SK-N-DZ (cell line): ENCODE measurements at regions not wholly inside any gene's neighbourhood (a gene's known extent, or its start where the extent isn't known, plus 50 kb on each side); places are given as distances from the start of the nearest gene placed in this dataset.

Experiments used
- DNase-seq: peaks from one replicate; pipeline ENCODE4 v3.0.0-alpha.2; 2015; ENCODE audit warnings: low spot score

DNA sequence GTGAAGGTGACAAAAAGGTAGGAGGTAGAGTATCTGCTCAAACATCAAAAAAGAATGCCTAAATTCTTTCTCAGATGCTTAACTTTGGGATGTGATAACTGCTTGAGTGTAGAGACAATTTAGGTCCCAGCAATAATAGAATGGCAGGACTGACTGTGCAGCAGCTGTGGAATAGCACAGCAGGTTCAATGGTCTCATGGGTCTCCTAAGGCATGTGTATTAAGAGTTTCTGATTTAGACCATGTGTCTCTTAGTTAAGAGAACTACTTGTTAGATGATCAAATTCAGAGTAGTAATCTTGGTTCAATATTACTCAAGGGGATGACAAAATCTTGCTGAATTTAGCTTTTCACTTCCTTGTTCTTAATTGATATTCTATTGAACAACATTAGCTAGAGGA lies 72.0 kb downstream of the ALX1 start:
- no peak for DNase-seq

GRCh38 chr12:85356596-85357385 lies 76.8 kb downstream of the ALX1 start:
- no peak for DNase-seq

DNA sequence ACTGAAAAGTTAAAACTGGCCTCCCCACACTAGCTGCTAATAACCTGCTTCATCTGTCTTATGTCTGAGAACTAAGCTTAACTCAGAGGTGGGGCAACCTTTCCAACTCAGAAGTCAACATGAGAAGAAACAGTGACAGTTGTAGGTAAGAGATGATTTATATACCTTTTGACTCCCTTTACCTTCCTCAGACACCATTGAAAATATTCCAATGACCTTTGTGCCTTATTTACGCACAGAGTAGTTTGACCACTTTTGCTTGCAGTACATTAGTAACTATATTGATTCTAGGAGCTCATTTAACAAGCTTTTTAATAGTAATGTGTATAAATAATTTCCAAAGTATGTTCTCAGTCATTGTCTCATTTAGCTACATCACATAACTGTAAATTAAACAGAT lies 77.6 kb downstream of the ALX1 start:
- no peak for DNase-seq

DNA sequence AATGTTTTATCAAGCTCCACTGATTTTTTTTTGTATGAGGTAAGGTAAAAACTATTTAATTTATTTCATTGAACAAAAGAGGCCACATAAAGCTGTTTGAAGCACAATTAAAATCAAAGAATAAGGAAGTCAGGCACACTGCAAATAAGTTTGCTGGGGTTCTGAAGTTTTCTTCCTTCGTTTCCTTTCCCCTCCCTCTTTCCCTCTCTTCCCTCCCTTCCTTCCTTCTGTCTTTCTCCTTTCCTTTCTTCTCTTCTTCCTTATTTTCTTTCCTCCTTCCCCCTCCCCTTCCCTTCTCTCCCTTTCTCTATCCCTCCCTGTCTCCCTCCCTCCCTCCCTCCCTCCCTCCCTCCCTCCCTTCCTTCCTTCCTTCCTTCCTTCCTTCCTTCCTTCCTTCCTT lies 78.7 kb downstream of the ALX1 start:
- no peak for DNase-seq

GRCh38 chr12:85363382-85364190 lies 83.6 kb downstream of the ALX1 start:
- DNase-seq, result no peak

DNA sequence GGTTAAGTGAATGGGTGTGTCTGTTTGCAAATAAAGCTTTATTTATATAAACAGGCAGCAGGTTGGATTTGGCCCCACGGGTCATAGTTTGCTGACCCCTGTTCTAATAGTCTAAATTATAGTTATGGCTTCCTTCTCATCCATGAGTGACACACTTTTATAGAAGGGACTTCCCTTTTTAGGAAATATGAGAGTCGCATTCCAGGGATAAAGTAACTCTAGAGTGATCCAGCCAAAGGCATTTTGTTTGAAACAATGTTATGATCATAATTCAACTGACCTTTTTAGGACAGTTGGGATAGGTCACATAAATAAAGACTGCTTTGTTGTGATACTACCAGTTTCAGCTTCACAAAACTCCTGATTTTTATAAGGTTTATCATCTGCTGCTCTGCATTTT lies 87.9 kb downstream of the ALX1 start:
- DNase-seq, result no peak

- no peak for DNase-seq
Measured at GRCh38 chr12:85369365-85370154, 89.5 kb downstream of the ALX1 start.

- DNase-seq, result no peak
Measured at GRCh38 chr12:85373045-85373444, 93.0 kb downstream of the ALX1 start.

GRCh38 chr12:85374981-85375380 lies 95.0 kb downstream of the ALX1 start:
- DNase-seq, result no peak

DNA sequence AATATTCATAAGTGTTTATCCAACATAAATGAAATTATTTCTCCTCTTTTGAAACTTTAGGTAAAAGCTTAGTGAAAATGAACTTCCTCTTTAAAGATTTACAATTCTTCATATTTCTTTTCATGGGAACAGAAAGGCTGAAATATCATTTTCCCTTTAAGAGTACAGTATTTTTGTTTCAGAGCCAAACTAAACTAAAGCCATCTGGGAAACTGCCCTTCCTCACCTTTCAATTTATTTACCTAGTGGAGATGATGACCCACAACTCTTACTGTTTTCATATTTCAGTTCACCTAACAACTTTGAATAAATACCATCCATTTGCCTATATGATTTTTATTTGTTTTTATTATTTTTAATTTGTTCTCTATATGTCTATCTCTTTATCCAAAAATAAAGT lies 105.4 kb downstream of the ALX1 start:
- no peak for DNase-seq

DNA sequence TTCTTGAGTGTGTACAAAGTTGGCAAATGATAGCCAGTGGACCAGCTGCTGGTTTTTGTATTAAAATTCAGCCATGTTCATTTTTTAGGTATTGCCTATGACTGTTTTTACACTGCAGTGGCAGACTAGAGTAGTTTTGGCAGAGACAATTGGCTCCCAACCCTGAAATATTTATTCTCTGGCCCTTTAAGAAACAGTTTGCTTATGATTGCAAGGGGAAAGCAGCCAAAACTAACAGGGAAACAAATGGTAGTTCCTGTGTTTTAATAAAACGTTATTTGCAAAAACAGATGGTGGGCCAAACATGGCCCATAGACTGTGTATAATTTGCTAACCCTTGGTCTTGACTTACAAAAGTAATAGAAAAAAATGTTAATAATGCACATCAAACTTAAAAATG lies 110.2 kb downstream of the ALX1 start:
- DNase-seq, result no peak

GRCh38 chr12:85392508-85392907 lies 112.5 kb downstream of the ALX1 start:
- DNase-seq, result no peak

DNA sequence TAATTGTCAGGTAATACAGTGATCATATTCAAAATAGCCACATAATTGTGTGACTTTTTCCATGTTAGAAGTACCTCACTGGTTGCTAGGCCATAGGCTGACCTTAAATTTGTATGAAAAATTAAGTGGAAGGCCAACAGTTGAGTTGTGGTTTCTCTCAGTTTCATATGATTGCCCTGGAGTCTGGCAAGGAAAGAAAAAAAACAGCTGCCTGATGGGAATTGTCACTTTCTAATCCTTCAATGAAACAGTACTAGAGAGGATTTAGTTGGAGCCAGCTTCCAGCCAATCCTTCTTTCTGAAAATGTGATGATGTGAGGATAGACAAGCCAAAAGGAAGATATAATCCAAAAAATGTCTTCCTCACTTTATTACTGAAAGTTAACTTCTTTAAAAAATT lies 113.6 kb downstream of the ALX1 start:
- no peak for DNase-seq

- no peak for DNase-seq
Measured at GRCh38 chr12:85394065-85394464, 114.0 kb downstream of the ALX1 start.

DNA sequence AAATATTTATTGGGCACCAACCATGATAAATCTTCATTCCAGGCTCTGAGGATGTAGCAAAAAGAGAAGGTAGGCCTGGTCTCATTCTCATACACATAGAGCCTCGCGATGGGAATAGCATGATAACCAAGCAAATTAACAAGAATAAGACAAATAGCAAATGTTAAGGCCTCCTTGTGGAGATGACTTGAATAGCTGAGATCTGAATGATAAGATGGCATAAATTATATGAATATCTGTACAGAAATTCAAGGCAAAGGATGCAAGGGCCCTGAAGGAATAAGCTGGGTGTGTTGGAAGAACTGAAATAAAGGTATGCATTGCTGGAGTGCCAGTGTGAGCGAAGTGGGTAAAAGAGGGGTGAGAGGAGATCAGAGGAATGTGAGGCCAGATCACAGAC lies 114.8 kb downstream of the ALX1 start:
- no peak for DNase-seq

DNA sequence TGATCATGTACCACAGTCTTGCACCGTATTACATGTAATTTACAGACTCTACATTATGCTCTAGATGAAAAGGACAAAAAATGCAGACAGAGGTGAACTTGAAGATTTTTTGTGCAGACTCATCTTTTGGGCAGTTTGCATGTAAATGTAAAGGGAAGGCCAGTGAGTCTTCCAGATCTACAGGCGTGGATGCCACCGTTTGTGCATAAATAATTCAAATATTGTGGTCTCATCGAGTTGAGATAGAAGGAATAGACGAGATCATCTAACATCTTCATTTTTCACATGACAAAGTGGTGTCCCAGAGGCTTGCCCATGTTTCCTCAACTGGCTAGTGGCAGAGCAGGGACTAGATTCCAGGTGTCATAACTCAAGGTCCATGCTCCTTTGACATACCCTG lies 125.2 kb downstream of the ALX1 start:
- no peak for DNase-seq

GRCh38 chr12:85405781-85406522 lies 125.9 kb downstream of the ALX1 start:
- no peak for DNase-seq

- no peak for DNase-seq
Measured at GRCh38 chr12:85413266-85413665, 133.2 kb downstream of the ALX1 start.

- peak; percentile 66 for DNase-seq
Measured at GRCh38 chr12:85422762-85423161, 142.7 kb downstream of the ALX1 start.

DNA sequence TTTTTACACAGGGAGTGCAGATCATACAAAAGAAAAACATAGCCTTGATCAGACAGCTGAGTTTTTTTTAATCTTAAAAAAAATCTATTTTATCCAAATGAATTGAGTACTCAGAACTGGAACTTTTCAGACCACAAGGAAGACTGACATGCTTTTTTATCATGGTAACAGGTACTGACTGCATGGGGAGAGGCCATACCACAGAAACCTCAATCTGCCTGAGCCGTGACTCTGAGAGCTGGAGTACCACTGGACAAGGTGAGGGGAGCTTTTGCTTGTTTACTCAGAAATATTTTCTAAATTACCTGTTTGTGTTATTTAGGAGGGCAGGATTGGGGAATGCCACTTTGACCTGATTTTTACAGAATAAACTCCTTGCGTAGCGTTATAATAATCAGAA lies 143.9 kb downstream of the ALX1 start:
- no peak for DNase-seq

- peak; percentile 13 for DNase-seq
Measured at GRCh38 chr12:85424581-85425348, 144.7 kb downstream of the ALX1 start.
